Head of caudate nucleus (tissue), 42 donors: ENCODE measurements at regions not wholly inside any gene's neighbourhood (a gene's known extent, or its start where the extent isn't known, plus 50 kb on each side); places are given as distances from the start of the nearest gene placed in this dataset.

Source experiments
- DNase-seq, 42 donors: peaks; one replicate each; pipeline versions ENCODE4 v3.0.0 to v3.0.0-alpha.2; 2020 to 2021; ENCODE audit warnings: mixed read lengths in 7 of 42
- intact Hi-C: fragments of 100-400 bp; cut with DNase I; formaldehyde crosslinking; loops from one replicate; pipeline ENCODE4 v1.15.0; 2022

GRCh38 chr3:5800965-5801364 is 613.5 kb downstream of the EDEM1 start:
- intact Hi-C loops: no loop called here
- no peak for DNase-seq

GRCh38 chr3:5806192-5806591 is 618.7 kb downstream of the EDEM1 start:
- intact Hi-C loops: no loop called here
- DNase-seq: no peak

- intact Hi-C loops: no loop called here
- no peak for DNase-seq
Measured at GRCh38 chr3:5809586-5810246, 622.2 kb downstream of the EDEM1 start.

- intact Hi-C loops: no loop called here
- DNase-seq: no peak
Measured at GRCh38 chr3:5811016-5811415, 623.5 kb downstream of the EDEM1 start.

- intact Hi-C loops: no loop called here
- DNase-seq: no peak
Measured at GRCh38 chr3:5813521-5813920, 626.0 kb downstream of the EDEM1 start.

GRCh38 chr3:5822843-5823242 is 635.3 kb downstream of the EDEM1 start:
- no peak for DNase-seq

GRCh38 chr3:5826467-5826866 is 639.0 kb downstream of the EDEM1 start:
- intact Hi-C loops: no loop called here
- DNase-seq: no peak

More at GRCh38 chr3:5822843-5823242, 635.3 kb downstream of the EDEM1 start:
- intact Hi-C loops: no loop called here

- no peak for DNase-seq
- intact Hi-C loops: no loop called here
Measured at GRCh38 chr3:5828251-5828650, 640.7 kb downstream of the EDEM1 start.

- intact Hi-C loops: no loop called here
- no peak for DNase-seq
Measured at GRCh38 chr3:5840056-5840455, 652.5 kb downstream of the EDEM1 start.

- intact Hi-C loops: no loop called here
Measured at GRCh38 chr3:5841599-5841998, 654.1 kb downstream of the EDEM1 start.

GRCh38 chr3:5846261-5846660 is 658.8 kb downstream of the EDEM1 start:
- DNase-seq: no peak
- intact Hi-C loops: no loop called here

More at GRCh38 chr3:5841599-5841998, 654.1 kb downstream of the EDEM1 start:
- DNase-seq: no peak

- no peak for DNase-seq
- intact Hi-C loops: no loop called here
Measured at GRCh38 chr3:5861151-5861550, 673.6 kb downstream of the EDEM1 start.

GRCh38 chr3:5874931-5875341 is 687.4 kb downstream of the EDEM1 start:
- peak in 3 of 42 donors; percentile 3 to 21 (median 6) for DNase-seq
- intact Hi-C loops: no loop called here

- intact Hi-C loops: no loop called here
- DNase-seq: no peak
Measured at GRCh38 chr3:5888851-5889250, 701.3 kb downstream of the EDEM1 start.

GRCh38 chr3:5889374-5889773 is 701.9 kb downstream of the EDEM1 start:
- DNase-seq: no peak
- intact Hi-C loops: no loop called here

GRCh38 chr3:5891711-5892110 is 704.2 kb downstream of the EDEM1 start:
- intact Hi-C loops: no loop called here
- no peak for DNase-seq

- no peak for DNase-seq
- intact Hi-C loops: no loop called here
Measured at GRCh38 chr3:5898106-5898505, 710.6 kb downstream of the EDEM1 start.

- intact Hi-C loops: no loop called here
- no peak for DNase-seq
Measured at GRCh38 chr3:5899014-5899761, 711.7 kb downstream of the EDEM1 start.

- intact Hi-C loops: no loop called here
- no peak for DNase-seq
Measured at GRCh38 chr3:5917932-5918331, 730.4 kb downstream of the EDEM1 start.

GRCh38 chr3:5918626-5919025 is 731.1 kb downstream of the EDEM1 start:
- DNase-seq: no peak
- intact Hi-C loops: no loop called here

- DNase-seq: no peak
- intact Hi-C loops: no loop called here
Measured at GRCh38 chr3:5929027-5929426, 741.5 kb downstream of the EDEM1 start.
